OCI-LY3 (cell line): ENCODE measurements at regions not wholly inside any gene's neighbourhood (a gene's known extent, or its start where the extent isn't known, plus 50 kb on each side); places are given as distances from the start of the nearest gene placed in this dataset.

Experiments used
- H2AFZ ChIP-seq: fragments of 200-600, 300-600 bp; shearing (Covaris generic); 2 replicates; pipeline ENCODE4 v1.6.0; 2014; ENCODE audit warnings: antibody characterized with exemption, low read depth, low read length
- H3K27ac ChIP-seq: fragments of 200-600, 300-600 bp; sonication (generic); 2 replicates; pipeline ENCODE4 v1.5.1; 2014; ENCODE audit warnings: mild to moderate bottlenecking, low read length, moderate library complexity, mixed read lengths
- H3K27me3 ChIP-seq: fragments of 200-600, 300-600 bp; sonication (generic); 2 replicates; pipeline ENCODE4 v1.6.1; 2014; ENCODE audit warnings: low read depth, low read length, mixed read lengths
- H3K36me3 ChIP-seq: fragments of 200-600, 300-600 bp; sonication (generic); replicated peaks from 2 replicates; pipeline ENCODE3; 2014; ENCODE audit warnings: low read depth, low read length, mixed read lengths
- H3K4me1 ChIP-seq: fragments of 300-600, 200-600 bp; sonication (generic); 2 replicates; pipeline ENCODE4 v1.6.1; 2014; ENCODE audit warnings: low read length, mixed read lengths
- H3K4me2 ChIP-seq: fragments of 200-600, 300-600 bp; sonication (generic); 2 replicates; pipeline ENCODE4 v1.6.1; 2014; ENCODE audit warnings: low read length, mixed read lengths
- H3K4me3 ChIP-seq: fragments of 300-600, 200-600 bp; sonication (generic); 2 replicates; pipeline ENCODE4 v1.5.1; 2014; ENCODE audit warnings: antibody characterized with exemption, mild to moderate bottlenecking, low read length, moderate library complexity
- H3K79me2 ChIP-seq: fragments of 300-600, 200-600 bp; shearing (Covaris generic); 2 replicates; pipeline ENCODE4 v1.6.1; 2014; ENCODE audit warnings: mild to moderate bottlenecking, low read length, mixed read lengths
- H3K9ac ChIP-seq: fragments of 300-600, 200-600 bp; shearing (Covaris generic); 2 replicates; pipeline ENCODE4 v1.6.0; 2014; ENCODE audit warnings: mild to moderate bottlenecking, low read length, moderate library complexity
- H3K9me3 ChIP-seq: fragments of 200-600, 300-600 bp; shearing (Covaris generic); 2 replicates; pipeline ENCODE4 v1.6.1; 2014; ENCODE audit warnings: low read length, mixed read lengths; ENCODE audit not compliant: insufficient read depth
- H4K20me1 ChIP-seq: fragments of 200-600, 300-600 bp; sonication (generic); 2 replicates; pipeline ENCODE4 v1.6.1; 2016; ENCODE audit warnings: low read length, mixed read lengths; ENCODE audit not compliant: insufficient read depth
- EZH2phosphoT487 ChIP-seq: fragments of 200-600 bp; shearing (Covaris generic); IDR thresholded peaks from 2 replicates; pipeline ENCODE4 v1.6.1; 2018; ENCODE audit warnings: antibody characterized with exemption, mixed run types, low read depth
- TF ChIP-seq, protein P1 (sequence below): fragments of 200-600, 300-600 bp; sonication (generic); IDR thresholded peaks from 2 replicates; pipeline ENCODE4 v1.5.1; 2014; ENCODE audit warnings: antibody characterized with exemption, low read length, low read depth

DNA sequence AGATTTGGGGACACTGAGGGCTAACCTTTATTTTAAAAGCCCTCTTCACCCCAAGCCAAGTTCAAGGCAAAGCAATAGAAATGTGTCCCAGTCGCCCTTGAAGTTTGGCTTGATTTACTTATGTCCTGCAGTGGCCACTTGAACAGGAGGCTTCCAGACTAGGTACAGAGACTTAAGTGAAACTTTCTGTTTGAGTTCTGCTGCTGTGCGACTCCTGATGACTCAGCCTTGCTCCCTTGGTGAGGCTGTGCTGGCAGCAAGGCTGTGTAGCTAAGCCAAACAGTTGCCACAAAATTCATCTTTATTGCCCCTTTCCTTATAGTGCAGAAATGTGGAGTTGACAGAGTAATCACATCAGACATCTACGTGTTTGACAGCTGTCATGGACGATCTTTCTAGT is 68.8 kb upstream of the NTRK2 start:
- no peak overlapping the region for H3K4me3 ChIP-seq
- H3K9ac ChIP-seq, result no peak overlapping the region
- H4K20me1 ChIP-seq, result no peaks in the 10 kb centered on the region
- no peak for TF ChIP-seq EZH2phosphoT487
- TF ChIP-seq, protein P1, sequence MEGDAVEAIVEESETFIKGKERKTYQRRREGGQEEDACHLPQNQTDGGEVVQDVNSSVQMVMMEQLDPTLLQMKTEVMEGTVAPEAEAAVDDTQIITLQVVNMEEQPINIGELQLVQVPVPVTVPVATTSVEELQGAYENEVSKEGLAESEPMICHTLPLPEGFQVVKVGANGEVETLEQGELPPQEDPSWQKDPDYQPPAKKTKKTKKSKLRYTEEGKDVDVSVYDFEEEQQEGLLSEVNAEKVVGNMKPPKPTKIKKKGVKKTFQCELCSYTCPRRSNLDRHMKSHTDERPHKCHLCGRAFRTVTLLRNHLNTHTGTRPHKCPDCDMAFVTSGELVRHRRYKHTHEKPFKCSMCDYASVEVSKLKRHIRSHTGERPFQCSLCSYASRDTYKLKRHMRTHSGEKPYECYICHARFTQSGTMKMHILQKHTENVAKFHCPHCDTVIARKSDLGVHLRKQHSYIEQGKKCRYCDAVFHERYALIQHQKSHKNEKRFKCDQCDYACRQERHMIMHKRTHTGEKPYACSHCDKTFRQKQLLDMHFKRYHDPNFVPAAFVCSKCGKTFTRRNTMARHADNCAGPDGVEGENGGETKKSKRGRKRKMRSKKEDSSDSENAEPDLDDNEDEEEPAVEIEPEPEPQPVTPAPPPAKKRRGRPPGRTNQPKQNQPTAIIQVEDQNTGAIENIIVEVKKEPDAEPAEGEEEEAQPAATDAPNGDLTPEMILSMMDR, result no peak
- no peak overlapping the region for H3K27ac ChIP-seq
- peaks cover 14% of the 10 kb centered on the region for H3K4me1 ChIP-seq
- H3K27me3 ChIP-seq, result peaks cover 21% of the 10 kb centered on the region; the same call in 1 of the 2 replicates
- no peaks in the 10 kb centered on the region for H3K79me2 ChIP-seq
- H3K4me2 ChIP-seq, result no peak overlapping the region
- no peak overlapping the region for H2AFZ ChIP-seq
- H3K9me3 ChIP-seq, result no peaks in the 10 kb centered on the region
- H3K36me3 ChIP-seq, result no peaks in the 10 kb centered on the region

DNA sequence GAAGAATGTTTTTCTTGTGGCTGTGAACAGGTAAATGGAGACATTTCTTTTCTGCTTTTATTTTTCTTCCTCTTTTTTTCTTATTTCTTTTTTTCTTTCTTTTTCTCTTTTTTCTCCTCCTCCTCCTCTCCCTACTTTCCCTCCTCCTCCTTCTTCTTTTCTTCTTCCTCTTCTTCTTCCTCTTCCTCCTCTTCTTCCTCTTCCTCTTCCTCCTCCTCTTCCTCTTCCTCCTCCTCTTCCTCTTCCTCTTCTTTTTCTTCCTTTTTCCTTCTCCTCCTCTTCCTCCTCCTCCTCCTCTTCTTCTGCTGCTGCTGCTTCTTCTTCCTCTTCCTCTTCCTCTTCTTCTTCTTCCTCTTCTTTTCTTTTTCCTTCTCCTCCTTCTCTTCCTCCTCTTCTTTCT is 65.3 kb upstream of the NTRK2 start:
- H3K79me2 ChIP-seq, result no peaks in the 10 kb centered on the region
- no peak overlapping the region for H3K4me2 ChIP-seq
- no peaks in the 10 kb centered on the region for H3K9me3 ChIP-seq
- TF ChIP-seq, protein P1, result no peak
- peaks cover 21% of the 10 kb centered on the region; the same call in 1 of the 2 replicates for H3K27me3 ChIP-seq
- no peak overlapping the region for H3K27ac ChIP-seq
- no peaks in the 10 kb centered on the region for H3K36me3 ChIP-seq
- no peak overlapping the region for H3K4me3 ChIP-seq
- no peak overlapping the region for H3K9ac ChIP-seq
- H4K20me1 ChIP-seq, result no peaks in the 10 kb centered on the region
- no peak overlapping the region for H2AFZ ChIP-seq
- no peaks in the 10 kb centered on the region for H3K4me1 ChIP-seq

DNA sequence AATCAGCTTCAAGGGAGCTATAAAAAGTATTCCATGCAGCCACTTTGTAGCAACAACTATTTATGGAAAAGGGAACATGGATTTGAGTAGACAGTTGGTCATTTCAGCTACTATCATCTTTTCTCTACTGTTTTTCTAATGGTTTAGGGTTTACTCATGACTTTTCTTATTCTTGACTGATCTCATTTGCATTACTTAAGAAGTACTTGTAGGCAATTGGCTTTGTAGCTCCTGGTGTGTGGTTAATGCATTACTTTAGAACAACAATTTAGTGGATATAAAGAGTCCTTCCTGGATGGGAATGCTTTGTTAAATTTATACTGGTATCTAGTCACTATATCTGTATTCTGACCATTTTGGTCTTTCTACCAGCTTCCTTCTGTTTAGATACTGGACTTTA is 59.8 kb upstream of the NTRK2 start:
- Histone ChIP-seq H3K4me3 (no peak overlapping the region), H3K27me3 (no peaks in the 10 kb centered on the region), H3K79me2 (no peaks in the 10 kb centered on the region), H3K36me3 (no peaks in the 10 kb centered on the region), H3K27ac (no peak overlapping the region), H3K4me1 (no peaks in the 10 kb centered on the region), H3K9me3 (no peaks in the 10 kb centered on the region), H2AFZ (no peak overlapping the region), H3K9ac (no peak overlapping the region), H3K4me2 (no peak overlapping the region), H4K20me1 (no peaks in the 10 kb centered on the region)
- TF ChIP-seq EZH2phosphoT487, result no peak
- TF ChIP-seq, protein P1, result no peak

DNA sequence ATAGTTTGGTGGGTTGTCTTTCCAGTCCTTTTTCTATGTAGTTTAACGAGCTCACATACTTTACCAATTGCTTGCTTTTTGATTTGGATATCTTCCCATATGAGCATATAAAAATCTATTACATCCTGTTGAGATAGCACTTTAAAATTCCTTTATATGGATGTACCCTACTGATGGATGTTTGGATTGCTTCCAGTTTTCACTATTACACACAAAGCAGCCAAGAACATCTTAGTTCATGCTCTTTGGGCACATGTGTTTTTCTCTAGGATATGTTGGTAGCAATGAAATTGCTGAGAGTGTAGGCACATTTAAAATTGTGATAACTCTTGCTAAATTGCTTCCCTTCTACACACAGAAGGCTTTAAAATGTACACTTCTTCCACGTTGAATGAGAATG is 56.1 kb upstream of the NTRK2 start:
- no peak overlapping the region for H3K9ac ChIP-seq
- H3K27ac ChIP-seq, result no peak overlapping the region
- no peak for TF ChIP-seq EZH2phosphoT487
- TF ChIP-seq, protein P1, result no peak
- H3K4me1 ChIP-seq, result peaks cover 6% of the 10 kb centered on the region; the same call in 1 of the 2 replicates
- no peaks in the 10 kb centered on the region for H3K9me3 ChIP-seq
- no peak overlapping the region for H2AFZ ChIP-seq
- no peaks in the 10 kb centered on the region for H3K79me2 ChIP-seq
- no peaks in the 10 kb centered on the region for H3K36me3 ChIP-seq
- H4K20me1 ChIP-seq, result no peaks in the 10 kb centered on the region
- H3K27me3 ChIP-seq, result no peaks in the 10 kb centered on the region
- no peak overlapping the region for H3K4me2 ChIP-seq
- H3K4me3 ChIP-seq, result no peak overlapping the region
